Mammary epithelial cell (primary cell): ENCODE measurements at regions not wholly inside any gene's neighbourhood (a gene's known extent, or its start where the extent isn't known, plus 50 kb on each side); places are given as distances from the start of the nearest gene placed in this dataset.

ENCODE experiments used
- CTCF ChIP-seq, 2 donors: IDR thresholded peaks in 1 of 2; conservative IDR thresholded peaks in 1 of 2; 2 replicates each; pipeline ENCODE4 v1.5.1; 2011 to 2012; ENCODE audit warnings: inconsistent platforms in 2 of 2, low read length in 2 of 2, mild to moderate bottlenecking in 2 of 2, control low read depth in 1 of 2, low read depth in 1 of 2; ENCODE audit not compliant: insufficient read depth in 1 of 2; ENCODE audit errors: extremely low read depth in 1 of 2
- EZH2 ChIP-seq: IDR thresholded peaks from 2 replicates; pipeline ENCODE4 v1.6.1; 2012; ENCODE audit warnings: low read length, inconsistent platforms, borderline replicate concordance

GRCh38 chr3:188053036-188053340 is 101.0 kb upstream of the LPP start:
- TF ChIP-seq CTCF (conservative IDR thresholded peaks at IDR 0.05 in 1 of 2, IDR thresholded peaks at IDR 0.05 in 1 of 2; ENCODE audit: extremely low read depth in 1 of 2, insufficient read depth in 1 of 2, low read depth in 1 of 2, low read length in 2 of 2) (no peak), EZH2 (no peak)
